ENCODE measurements at regions not wholly inside any gene's neighbourhood (a gene's known extent, or its start where the extent isn't known, plus 50 kb on each side); places are given as distances from the start of the nearest gene placed in this dataset.
"Not testable (repeated sequence)": the region's sequence is repeated elsewhere in the genome, so short reads cannot be mapped to it uniquely, and the experiment has no call there.

DNA sequence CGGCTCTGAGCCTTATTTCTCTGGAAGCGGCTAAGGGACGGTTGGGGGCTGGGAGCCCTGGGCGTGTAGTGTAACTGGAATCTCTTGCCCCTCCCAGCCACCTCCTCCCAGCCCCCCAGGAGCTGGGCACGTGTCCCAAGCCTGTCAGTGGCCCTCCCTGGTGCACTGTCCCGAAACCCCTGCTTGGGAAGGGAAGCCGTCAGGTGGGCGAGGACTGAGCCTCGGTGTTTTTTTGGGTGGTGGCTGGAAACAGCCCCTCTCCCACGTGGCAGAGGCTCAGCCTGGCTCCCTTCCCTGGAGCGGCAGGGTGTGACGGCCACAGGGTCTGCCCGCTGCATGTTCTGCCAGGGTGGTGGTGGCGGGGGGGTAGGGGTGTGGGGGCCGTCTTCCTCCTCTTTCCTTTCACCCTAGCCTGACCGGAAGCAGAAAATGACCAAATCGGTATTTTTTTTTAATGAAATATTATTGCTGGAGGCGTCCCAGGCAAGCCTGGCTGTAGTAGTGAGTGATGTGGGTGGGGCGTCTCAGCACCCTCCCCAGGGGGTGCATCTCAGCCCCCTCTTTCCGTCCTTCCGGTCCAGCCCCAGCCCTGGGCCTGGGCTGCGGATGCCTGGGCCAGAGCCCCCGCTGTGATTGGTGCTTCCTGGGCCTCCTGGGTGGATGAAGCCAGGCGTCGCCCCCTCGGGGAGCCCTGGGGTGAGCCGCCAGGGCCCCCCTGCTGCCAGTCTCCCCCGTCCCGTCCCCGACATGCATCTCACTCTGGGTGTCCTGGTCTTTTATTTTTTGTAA, 58.8 kb upstream of the GOLGA8A start:
- H3K4me3 ChIP-seq (ENCODE audit: low read length), result no peak overlapping the region
- TF ChIP-seq, protein P1, sequence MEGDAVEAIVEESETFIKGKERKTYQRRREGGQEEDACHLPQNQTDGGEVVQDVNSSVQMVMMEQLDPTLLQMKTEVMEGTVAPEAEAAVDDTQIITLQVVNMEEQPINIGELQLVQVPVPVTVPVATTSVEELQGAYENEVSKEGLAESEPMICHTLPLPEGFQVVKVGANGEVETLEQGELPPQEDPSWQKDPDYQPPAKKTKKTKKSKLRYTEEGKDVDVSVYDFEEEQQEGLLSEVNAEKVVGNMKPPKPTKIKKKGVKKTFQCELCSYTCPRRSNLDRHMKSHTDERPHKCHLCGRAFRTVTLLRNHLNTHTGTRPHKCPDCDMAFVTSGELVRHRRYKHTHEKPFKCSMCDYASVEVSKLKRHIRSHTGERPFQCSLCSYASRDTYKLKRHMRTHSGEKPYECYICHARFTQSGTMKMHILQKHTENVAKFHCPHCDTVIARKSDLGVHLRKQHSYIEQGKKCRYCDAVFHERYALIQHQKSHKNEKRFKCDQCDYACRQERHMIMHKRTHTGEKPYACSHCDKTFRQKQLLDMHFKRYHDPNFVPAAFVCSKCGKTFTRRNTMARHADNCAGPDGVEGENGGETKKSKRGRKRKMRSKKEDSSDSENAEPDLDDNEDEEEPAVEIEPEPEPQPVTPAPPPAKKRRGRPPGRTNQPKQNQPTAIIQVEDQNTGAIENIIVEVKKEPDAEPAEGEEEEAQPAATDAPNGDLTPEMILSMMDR (IDR thresholded peaks at IDR 0.05; ENCODE audit: insufficient read depth, low read depth, low read length, missing control alignments), result no peak
- DNase-seq (ENCODE audit: low read depth), result no peak

DNA sequence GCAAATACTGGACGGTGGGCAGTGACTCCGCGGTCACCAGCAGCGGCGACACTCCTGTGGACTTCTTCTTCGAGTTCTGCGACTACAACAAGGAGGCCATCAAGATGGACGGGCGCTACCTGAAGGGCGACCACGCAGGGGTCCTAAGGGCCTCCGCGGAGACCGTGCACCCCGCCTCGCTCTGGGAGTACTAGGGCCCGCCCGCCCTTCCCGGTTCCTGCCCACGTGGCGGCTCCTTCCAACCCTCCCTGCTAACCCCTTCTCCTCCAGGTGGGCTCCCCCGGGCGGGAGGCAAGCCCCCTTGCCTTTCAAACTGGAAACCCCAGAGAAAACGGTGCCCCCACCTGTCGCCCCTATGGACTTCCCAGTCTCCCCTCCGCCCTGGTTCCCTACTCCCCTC, 58.1 kb upstream of the GOLGA8A start:
- H3K4me3 ChIP-seq (ENCODE audit: low read length); DNase-seq (ENCODE audit: low read depth): not testable (repeated sequence)

DNA sequence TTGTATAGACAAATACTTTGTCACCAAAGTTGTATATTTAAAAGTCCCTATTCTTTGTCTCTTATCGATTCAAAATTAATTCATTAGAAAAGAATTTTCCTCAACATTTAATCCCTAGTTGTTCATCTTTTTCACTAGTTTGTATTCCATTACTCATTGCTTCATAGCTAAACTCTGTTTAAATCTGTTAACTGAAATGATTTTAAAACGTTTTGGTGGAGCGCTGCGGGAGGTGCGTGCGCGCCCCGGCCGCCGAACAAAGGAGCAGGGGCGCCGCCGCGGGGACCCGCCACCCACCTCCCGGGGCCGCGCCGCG, 56.4 kb upstream of the GOLGA8A start:
- no peak overlapping the region for H3K4me3 ChIP-seq (ENCODE audit: low read length)
- DNase-seq (ENCODE audit: low read depth), result no peak
- TF ChIP-seq, protein P1 (IDR thresholded peaks at IDR 0.05; ENCODE audit: insufficient read depth, low read depth, low read length, missing control alignments), result no peak

DNA sequence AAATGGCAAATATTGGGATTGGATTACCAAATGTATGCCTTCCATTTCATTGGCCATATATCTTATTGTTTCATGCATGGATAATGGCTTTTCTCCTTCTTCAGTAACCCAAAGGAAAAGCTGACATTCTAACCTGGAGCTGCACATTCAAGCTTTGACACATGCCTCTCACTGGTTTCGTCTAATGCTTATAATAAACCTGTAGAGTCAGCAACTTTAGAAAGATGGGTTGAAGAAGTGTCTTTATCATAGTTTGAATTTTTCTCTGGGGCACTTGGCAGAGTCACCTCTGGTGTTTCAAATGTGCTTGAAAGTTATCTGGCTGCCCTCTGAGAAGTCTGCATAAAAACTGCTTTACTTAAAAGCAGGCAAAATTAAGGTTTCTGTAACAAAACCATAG, 55.4 kb upstream of the GOLGA8A start:
- DNase-seq (ENCODE audit: low read depth), result no peak
- TF ChIP-seq, protein P1 (IDR thresholded peaks at IDR 0.05; ENCODE audit: insufficient read depth, low read depth, low read length, missing control alignments), result no peak
- H3K4me3 ChIP-seq (ENCODE audit: low read length), result no peak overlapping the region

DNA sequence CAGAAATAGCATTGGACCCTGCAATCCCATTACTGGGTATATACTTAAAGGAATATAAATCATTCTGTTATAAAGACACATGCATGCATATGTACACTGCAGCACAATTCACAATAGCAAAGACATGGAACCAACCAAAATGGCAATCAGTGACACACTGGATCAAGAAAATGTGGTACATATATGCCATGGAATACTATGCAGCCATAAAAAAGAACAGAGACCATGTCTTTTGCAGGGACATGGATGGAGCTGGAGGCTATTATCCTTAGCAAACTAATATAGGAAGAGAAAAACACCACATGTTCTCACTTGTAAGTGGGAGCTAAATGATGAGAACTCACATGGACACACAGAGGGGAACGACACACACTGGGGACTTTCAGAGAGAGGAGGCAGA, 53.9 kb upstream of the GOLGA8A start:
- not testable (repeated sequence) for H3K4me3 ChIP-seq (ENCODE audit: low read length); DNase-seq (ENCODE audit: low read depth)

DNA sequence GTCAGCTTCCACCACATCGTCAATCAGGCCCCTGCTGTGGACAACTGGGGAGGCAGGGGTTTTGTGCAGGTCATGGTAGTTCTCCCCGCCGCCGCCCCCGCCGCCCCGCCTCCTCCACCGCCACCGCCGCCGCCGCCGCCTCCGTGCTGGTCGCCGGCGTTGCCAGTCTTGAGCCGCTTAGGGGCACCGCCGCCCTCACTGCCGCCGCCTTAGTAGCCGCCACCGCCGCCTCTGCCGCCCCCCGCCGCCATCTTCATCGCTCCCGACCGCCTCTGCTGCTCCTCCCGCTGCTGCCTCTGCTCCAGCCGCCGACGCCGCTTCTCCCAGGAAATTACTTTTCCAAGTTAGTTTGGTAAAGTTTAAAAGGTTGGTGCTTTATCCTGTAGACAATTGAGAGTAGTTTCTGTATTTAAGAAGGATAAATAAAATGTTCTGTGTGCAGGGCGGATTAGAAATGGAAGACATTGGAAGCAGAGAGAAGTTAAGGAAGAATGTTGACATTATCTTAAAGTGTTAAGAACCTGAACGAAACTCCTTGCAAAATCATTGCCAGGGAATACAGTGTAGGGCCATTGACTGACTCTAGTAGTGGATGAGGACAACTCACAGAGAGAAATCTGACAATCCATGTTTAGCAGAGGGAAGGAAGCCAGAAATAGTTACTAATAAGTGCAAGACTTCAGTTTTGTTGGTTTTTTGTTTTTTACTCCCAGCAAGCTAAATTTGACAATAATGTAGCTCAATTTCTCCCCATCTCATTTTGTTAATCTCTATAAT, 53.0 kb upstream of the GOLGA8A start:
- TF ChIP-seq, protein P1 (IDR thresholded peaks at IDR 0.05; ENCODE audit: insufficient read depth, low read depth, low read length, missing control alignments), result no peak
- H3K4me3 ChIP-seq (ENCODE audit: low read length), result no peak overlapping the region
- DNase-seq (ENCODE audit: low read depth), result no peak

DNA sequence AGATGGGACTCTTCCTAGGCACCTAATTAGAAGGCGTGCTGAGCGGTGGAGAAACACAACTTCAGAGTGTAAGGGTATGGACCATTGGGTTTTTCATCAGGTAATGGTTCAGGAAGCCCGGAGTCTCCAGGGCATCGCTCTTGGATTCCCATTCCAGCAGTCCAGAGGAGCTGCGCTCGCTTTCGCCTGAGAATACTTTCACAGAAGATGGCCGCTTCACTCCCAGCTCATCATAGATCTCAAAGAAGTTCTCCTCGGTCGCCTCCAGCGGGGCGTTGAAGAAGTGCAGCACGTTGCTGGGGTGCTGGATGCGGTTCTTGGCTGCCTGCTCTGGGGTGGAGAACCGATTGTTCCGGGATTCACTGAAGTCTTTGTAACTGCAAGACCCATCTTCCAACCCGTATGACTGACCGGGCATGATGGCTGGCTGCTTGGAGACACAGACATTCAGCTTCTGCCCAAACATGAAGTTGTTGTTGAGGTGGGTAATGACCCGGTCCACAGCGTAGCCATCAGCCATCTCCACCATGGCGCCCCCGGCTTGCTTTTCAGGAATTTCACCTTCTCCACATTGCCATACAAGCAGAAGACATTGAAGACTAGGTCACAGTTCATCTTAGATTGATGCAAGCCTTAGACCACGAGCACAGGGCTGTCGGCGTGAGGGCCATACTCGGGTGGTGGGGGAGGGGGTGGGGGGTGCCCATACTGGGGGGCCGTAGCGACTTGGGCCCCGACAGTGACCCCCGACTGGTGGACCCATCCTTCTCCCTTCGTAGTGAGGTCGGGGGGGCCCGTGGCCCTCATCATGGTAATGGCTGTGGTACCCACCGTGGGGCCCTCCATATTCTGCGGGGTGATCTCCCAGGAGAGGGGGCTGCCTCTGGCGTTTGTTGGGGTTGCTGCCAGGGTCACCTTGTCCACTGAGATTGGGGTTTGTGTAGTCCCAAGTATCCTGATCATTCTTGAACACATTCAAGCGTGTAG, 51.7 kb upstream of the GOLGA8A start:
- H3K4me3 ChIP-seq (ENCODE audit: low read length); DNase-seq (ENCODE audit: low read depth): not testable (repeated sequence)

Data from epithelial cell of esophagus (primary cell).